ENCODE measurements at regions not wholly inside any gene's neighbourhood (a gene's known extent, or its start where the extent isn't known, plus 50 kb on each side); places are given as distances from the start of the nearest gene placed in this dataset.

DNA sequence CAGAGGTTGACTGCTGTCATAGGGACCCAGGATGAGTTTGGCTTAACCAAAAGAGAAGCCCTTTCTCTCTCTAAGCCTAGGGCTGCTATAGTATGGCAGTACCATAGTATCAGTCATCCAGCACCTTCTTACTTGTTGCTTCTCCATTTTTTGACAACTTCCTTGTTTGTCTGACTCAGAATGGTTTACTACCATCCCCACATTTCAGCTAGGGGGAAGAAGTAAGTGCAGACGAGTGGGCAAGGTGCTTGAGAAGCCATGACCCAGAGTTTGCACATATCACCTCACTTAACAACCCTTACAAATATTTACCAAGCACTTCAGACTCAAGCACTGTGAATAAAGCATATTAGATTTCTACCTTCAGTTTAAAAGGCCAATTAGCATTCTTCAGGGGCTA lies 289.9 kb upstream of the TSHZ2 start:
- TF ChIP-seq POLR2A (IDR thresholded peaks at IDR 0.05) (no peak), CTCF (IDR thresholded peaks at IDR 0.05) (no peak)
